Activated naive CD4-positive, alpha-beta T cell treated with anti-CD3 and anti-CD28 coated beads, Interleukin-2, amount 50 U/mL, for 24 hours (primary cell): ENCODE measurements at regions not wholly inside any gene's neighbourhood (a gene's known extent, or its start where the extent isn't known, plus 50 kb on each side); places are given as distances from the start of the nearest gene placed in this dataset.

Experiments
- H3K27ac Mint-ChIP-seq: one replicate; pipeline ENCODE4 v1.8.0; 2021; ENCODE audit warnings: mild to moderate bottlenecking, mixed read lengths
- H3K27me3 Mint-ChIP-seq: one replicate; pipeline ENCODE4 v1.8.0; 2021; ENCODE audit warnings: mixed read lengths
- H3K36me3 Mint-ChIP-seq: one replicate; pipeline ENCODE4 v1.8.0; 2021; ENCODE audit warnings: mixed read lengths
- H3K4me1 Mint-ChIP-seq: one replicate; pipeline ENCODE4 v1.8.0; 2021; ENCODE audit warnings: mixed read lengths
- H3K4me3 Mint-ChIP-seq: one replicate; pipeline ENCODE4 v1.8.0; 2021; ENCODE audit warnings: mild to moderate bottlenecking, mixed read lengths
- H3K9me3 Mint-ChIP-seq: one replicate; pipeline ENCODE4 v1.8.0; 2021; ENCODE audit warnings: mixed read lengths

DNA sequence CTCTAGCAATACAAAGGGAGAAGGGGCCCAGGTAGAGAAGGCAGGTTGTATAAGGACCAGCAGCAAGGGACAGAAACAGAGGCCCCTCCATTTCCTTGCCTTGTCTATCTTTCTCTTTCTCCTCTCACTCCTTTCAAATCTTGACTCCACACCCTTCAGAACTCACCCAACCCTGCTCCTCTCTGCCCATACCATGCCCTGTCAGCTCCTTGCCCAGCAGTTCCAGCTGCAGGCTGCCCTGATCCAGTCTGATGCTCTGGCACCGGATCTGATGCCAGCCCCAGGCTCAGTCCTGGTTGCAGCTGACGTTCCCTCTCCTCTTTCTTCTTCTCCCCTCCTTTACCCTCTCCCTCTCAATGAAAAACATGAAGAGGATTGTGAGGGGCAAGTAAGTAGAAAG is 291.2 kb downstream of the FBXW7 start:
- Mint-ChIP-seq H3K27me3 (no peaks in the 10 kb centered on the region), H3K36me3 (no peaks in the 10 kb centered on the region), H3K9me3 (no peaks in the 10 kb centered on the region), H3K27ac (peak overlapping the region; percentile 23), H3K4me3 (no peak overlapping the region), H3K4me1 (peaks cover 42% of the 10 kb centered on the region)

DNA sequence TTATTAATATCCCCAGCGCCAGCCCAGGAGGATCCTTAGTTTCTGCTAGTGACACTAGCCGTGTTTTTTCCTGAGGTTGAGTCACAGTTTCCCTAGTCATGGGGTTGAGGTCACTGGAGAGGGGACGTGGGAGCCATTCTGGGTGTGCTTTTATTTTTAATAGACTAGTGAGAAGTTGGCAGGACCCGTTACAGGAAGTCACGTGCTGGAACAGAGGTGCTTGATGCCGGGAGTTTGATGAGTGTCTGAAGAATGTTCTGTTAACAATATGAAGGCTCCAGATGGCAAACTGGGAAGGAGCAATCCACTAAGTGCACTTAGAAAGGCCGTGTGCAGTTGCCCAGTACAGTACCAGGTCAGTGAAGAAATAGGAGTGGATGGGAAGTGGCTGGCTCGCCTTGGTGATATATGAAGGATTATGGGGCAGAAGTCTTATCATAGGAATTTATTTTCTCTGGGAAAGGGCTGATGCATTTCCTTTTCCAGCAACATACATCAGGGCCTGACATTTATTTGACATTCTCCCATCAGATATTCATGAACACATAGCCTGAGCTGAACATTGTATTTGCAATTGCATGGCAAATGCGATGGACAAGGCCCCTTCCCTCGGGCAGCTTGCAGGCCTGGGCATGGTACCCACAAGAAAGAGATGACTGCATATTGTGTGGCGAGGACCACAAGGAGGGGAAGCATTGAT is 291.8 kb downstream of the FBXW7 start:
- H3K27me3 Mint-ChIP-seq = no peaks in the 10 kb centered on the region
- H3K9me3 Mint-ChIP-seq = no peaks in the 10 kb centered on the region
- peak overlapping the region; percentile 31 for H3K27ac Mint-ChIP-seq
- H3K4me3 Mint-ChIP-seq = no peak overlapping the region
- H3K4me1 Mint-ChIP-seq = peaks cover 42% of the 10 kb centered on the region
- H3K36me3 Mint-ChIP-seq = no peaks in the 10 kb centered on the region

DNA sequence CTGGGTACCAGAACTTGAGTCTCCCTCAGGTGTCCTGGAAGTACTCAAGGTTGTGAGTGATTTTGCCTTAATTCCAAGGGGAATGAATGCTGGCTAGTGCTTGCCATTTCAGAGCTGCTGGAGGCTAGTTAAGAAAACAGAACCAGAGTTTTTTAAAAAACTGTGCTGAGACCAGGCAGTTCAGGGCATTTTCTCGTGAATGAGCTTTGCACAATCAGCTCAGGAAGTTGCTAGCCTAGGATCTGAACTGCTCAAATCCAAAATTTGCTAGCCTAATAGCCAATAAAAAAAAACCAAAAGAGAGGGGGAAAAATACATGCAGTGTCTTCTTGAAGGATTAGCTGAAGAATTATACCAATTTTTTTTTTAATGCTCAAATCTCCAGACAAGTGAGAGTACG is 292.7 kb downstream of the FBXW7 start:
- Mint-ChIP-seq H3K9me3 (no peaks in the 10 kb centered on the region), H3K27me3 (no peaks in the 10 kb centered on the region), H3K27ac (peak overlapping the region; percentile 31), H3K36me3 (no peaks in the 10 kb centered on the region), H3K4me3 (no peak overlapping the region), H3K4me1 (peaks cover 42% of the 10 kb centered on the region)

DNA sequence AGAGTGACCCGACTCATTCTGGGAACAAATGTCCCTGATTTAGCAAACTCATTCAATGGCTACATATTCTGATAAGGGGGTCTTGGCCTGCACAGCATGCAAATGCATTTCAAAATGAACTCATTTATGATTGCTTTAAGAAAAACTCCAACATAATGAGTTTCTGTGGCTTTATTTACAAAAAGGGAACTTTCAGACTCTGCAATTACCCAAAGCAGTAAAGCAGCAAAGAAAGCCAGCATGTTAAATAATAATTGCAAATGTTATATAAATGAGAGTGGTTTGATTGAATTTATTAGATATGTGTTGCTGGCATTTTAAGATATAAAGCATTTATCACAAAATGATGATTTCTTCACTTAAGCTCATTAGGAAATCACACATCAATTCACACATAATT is 295.7 kb downstream of the FBXW7 start:
- Mint-ChIP-seq H3K4me1 (peaks cover 21% of the 10 kb centered on the region), H3K9me3 (no peaks in the 10 kb centered on the region), H3K27ac (no peak overlapping the region), H3K4me3 (no peak overlapping the region), H3K27me3 (no peaks in the 10 kb centered on the region), H3K36me3 (peaks cover 2% of the 10 kb centered on the region)

- no peak overlapping the region for H3K4me3 Mint-ChIP-seq
- no peak overlapping the region for H3K27ac Mint-ChIP-seq
- H3K36me3 Mint-ChIP-seq = peaks cover 2% of the 10 kb centered on the region
Observed at GRCh38 chr4:152239216-152239615, 296.7 kb downstream of the FBXW7 start.

DNA sequence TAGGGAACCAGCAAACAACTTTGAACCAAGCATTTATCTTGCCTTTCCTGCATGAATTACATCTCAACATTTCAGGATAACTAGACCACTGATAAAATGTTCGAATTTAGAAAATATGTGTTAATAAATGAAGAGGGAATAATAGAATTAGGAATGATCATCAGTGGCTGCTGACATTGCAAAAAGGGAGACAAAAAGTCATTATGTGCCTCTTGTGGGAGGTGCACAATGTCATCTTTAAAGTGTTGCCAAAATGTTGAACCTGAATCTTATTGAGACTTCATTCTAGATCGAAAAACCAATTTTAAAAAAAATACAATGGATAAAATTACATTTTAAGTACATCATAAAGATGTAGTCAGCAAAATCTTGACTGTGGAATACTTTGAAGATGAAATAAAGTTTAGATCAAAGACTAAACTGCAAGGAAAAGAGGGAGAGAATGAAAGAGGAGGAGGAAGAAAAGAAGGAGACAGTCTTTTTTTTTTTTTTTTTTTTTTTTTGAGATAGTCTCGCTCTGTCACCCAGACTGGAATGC is 299.3 kb downstream of the FBXW7 start:
- Mint-ChIP-seq H3K4me1 (no peaks in the 10 kb centered on the region), H3K4me3 (no peak overlapping the region), H3K27me3 (no peaks in the 10 kb centered on the region), H3K9me3 (no peaks in the 10 kb centered on the region), H3K27ac (no peak overlapping the region), H3K36me3 (peaks cover 2% of the 10 kb centered on the region)

More at GRCh38 chr4:152239216-152239615, 296.7 kb downstream of the FBXW7 start:
- Mint-ChIP-seq H3K27me3 (no peaks in the 10 kb centered on the region), H3K9me3 (no peaks in the 10 kb centered on the region), H3K4me1 (peaks cover 14% of the 10 kb centered on the region)

GRCh38 chr4:152235718-152236117 is 300.2 kb downstream of the FBXW7 start:
- H3K27ac Mint-ChIP-seq = no peak overlapping the region
- H3K4me3 Mint-ChIP-seq = no peak overlapping the region
- no peaks in the 10 kb centered on the region for H3K9me3 Mint-ChIP-seq
- peaks cover 2% of the 10 kb centered on the region for H3K36me3 Mint-ChIP-seq
- no peaks in the 10 kb centered on the region for H3K4me1 Mint-ChIP-seq
- no peaks in the 10 kb centered on the region for H3K27me3 Mint-ChIP-seq

- Mint-ChIP-seq H3K27me3 (no peaks in the 10 kb centered on the region), H3K27ac (no peak overlapping the region), H3K36me3 (peaks cover 2% of the 10 kb centered on the region), H3K4me3 (no peak overlapping the region), H3K4me1 (no peaks in the 10 kb centered on the region), H3K9me3 (no peaks in the 10 kb centered on the region)
Observed at GRCh38 chr4:152234571-152234970, 301.3 kb downstream of the FBXW7 start.

DNA sequence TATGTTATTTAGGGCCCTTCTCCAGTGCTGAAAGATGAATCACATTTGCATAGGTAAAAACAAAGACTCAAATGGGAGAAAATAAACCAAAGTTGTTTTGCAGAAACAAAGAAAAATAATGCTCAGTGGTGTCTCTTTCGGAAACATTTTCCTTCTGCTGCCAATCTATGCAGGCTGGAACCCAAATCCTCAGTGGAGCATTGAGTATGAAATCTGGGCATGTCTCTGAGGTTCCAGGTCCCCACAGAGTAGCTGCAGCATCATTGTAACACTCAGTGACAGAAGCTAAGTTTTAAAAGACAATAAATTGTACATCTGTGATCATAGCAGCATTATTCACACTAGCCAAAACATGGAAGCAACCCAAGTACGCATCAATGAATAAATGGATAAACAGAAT is 303.6 kb downstream of the FBXW7 start:
- Mint-ChIP-seq H3K4me3 (no peak overlapping the region), H3K27me3 (no peaks in the 10 kb centered on the region), H3K27ac (no peak overlapping the region), H3K9me3 (no peaks in the 10 kb centered on the region), H3K4me1 (no peaks in the 10 kb centered on the region), H3K36me3 (peaks cover 2% of the 10 kb centered on the region)

DNA sequence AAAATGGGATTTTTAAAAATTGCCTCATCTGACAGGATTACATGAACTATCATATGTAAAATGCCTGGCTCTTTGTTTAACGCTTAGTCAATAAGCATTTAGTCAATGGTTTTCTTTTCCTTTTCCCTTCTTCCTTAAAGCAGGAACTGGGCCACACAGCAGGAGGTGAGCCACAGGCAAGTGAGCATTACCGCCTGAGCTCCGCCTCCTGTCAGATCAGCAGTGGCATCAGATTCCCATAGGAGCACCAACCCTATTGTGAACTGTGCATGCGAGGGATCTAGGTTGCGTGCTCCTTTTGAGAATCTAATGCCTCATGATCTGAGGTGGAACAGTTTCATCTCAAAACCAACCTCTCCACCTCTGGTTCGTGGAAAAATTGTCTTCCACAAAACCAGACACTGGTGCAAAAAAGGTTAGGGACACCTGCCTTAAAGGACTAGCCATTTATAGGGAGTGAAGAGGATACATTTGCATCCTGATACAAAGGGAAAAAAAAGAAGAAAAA is 306.1 kb downstream of the FBXW7 start:
- H3K27me3 Mint-ChIP-seq = no peaks in the 10 kb centered on the region
- H3K9me3 Mint-ChIP-seq = no peaks in the 10 kb centered on the region
- no peak overlapping the region for H3K27ac Mint-ChIP-seq
- H3K4me3 Mint-ChIP-seq = no peak overlapping the region
- H3K36me3 Mint-ChIP-seq = no peaks in the 10 kb centered on the region
- H3K4me1 Mint-ChIP-seq = no peaks in the 10 kb centered on the region

DNA sequence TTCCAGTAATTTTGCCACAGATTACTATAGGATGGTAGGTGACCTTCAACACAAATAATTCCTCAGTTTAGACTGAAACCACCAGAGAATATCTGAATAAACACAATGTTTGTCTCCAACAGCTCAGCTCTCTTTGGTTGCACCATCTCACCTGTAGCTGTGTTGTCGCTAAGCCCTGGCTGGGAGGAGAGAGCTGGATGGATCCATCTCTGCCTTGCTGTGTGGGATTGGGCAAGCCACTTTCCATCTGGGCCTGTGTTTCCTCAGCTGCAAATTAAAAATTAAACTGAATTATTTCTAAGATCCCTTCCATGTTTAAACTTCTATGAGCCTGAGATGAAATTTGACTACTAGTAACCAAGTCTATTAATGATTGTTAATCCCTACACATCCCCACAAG is 310.2 kb downstream of the FBXW7 start:
- H3K36me3 Mint-ChIP-seq = no peaks in the 10 kb centered on the region
- no peak overlapping the region for H3K27ac Mint-ChIP-seq
- H3K9me3 Mint-ChIP-seq = no peaks in the 10 kb centered on the region
- no peak overlapping the region for H3K4me3 Mint-ChIP-seq
- H3K27me3 Mint-ChIP-seq = no peaks in the 10 kb centered on the region
- H3K4me1 Mint-ChIP-seq = peaks cover 18% of the 10 kb centered on the region

- Mint-ChIP-seq H3K27me3 (no peaks in the 10 kb centered on the region), H3K4me1 (peaks cover 24% of the 10 kb centered on the region), H3K27ac (no peak overlapping the region), H3K36me3 (no peaks in the 10 kb centered on the region), H3K9me3 (no peaks in the 10 kb centered on the region), H3K4me3 (no peak overlapping the region)
Observed at GRCh38 chr4:152224721-152225420, 311.0 kb downstream of the FBXW7 start.

DNA sequence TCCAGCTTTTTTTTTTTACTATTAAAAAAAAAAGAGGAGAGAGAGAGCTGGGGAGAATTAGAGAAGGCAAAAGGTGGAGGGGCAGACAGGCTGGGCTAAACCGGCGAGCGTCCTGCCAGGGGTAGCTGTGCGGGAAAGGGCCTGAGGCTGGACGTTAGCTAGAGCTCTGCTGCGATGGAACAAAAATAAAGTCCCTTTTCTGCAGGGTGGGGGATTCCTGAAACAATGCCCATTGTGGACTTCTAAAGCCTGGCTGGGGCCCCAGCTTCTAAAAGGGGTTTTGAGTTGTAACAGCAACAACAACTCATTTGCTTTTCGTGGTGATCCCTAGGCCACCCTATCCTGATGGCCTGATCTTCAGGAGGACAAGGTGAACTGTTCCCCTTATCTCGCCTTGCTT is 311.7 kb downstream of the FBXW7 start:
- no peaks in the 10 kb centered on the region for H3K36me3 Mint-ChIP-seq
- H3K27me3 Mint-ChIP-seq = no peaks in the 10 kb centered on the region
- peaks cover 25% of the 10 kb centered on the region for H3K4me1 Mint-ChIP-seq
- H3K4me3 Mint-ChIP-seq = no peak overlapping the region
- no peaks in the 10 kb centered on the region for H3K9me3 Mint-ChIP-seq
- no peak overlapping the region for H3K27ac Mint-ChIP-seq

DNA sequence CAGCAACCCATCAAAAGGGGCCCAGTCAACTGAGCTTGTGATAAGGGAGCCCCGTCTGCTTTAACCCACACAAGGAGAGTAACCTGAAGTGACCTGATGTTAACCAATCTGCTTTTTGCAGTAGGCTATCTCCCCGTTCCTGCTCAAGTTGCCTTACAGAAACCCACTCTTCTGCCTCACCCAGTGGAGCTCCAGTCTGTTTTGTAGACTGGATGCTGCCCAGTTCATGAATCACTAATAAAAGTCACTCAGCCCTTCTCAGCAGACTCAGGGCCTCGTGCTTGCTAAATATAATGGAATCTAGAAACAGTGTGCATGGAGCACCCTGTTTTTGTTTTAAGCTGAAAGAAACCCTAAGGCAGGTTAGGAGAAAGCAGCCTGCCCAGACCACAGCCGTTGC is 312.3 kb downstream of the FBXW7 start:
- no peaks in the 10 kb centered on the region for H3K36me3 Mint-ChIP-seq
- H3K27me3 Mint-ChIP-seq = no peaks in the 10 kb centered on the region
- no peaks in the 10 kb centered on the region for H3K9me3 Mint-ChIP-seq
- H3K27ac Mint-ChIP-seq = no peak overlapping the region
- no peak overlapping the region for H3K4me3 Mint-ChIP-seq
- peaks cover 31% of the 10 kb centered on the region for H3K4me1 Mint-ChIP-seq

DNA sequence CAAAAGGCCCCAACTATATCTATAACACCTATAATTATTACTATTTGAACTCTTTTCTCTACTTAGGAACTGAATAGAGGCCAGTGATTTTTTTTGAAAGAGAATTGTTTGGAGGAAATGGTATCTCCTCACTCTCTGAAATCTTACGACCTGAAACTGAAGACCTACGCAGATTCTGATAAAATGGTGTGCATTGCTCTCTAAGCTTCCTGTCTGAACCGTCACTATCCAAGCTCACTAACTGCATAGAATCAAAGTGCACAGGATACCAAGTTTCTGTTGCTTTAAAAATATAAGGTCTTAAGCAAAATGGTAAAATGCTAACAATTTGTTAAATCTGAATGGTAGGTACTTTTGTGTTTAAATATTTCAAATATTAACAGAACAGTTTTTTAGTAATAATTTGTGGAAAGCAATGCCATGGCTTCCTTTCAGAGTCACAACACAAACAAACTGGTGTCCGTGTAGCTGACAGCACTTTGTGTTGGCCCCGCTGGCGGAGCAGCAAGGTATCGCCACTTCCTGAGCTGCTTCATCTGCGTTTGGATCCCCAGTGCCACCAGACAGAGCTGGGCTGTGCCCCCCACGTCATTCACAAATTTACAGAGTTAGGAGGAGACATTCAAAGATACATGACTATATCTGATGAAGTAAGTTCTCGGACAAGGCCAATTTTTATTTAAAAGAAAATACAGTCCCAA is 313.9 kb downstream of the FBXW7 start:
- Mint-ChIP-seq H3K27me3 (no peaks in the 10 kb centered on the region), H3K27ac (peak overlapping the region; percentile 23), H3K9me3 (no peaks in the 10 kb centered on the region), H3K4me3 (peak overlapping the region; percentile 30), H3K4me1 (peaks cover 35% of the 10 kb centered on the region), H3K36me3 (no peaks in the 10 kb centered on the region)

- Mint-ChIP-seq H3K27me3 (no peaks in the 10 kb centered on the region), H3K36me3 (peaks cover 3% of the 10 kb centered on the region), H3K4me3 (no peak overlapping the region), H3K9me3 (peaks cover 6% of the 10 kb centered on the region), H3K4me1 (peaks cover 35% of the 10 kb centered on the region), H3K27ac (no peak overlapping the region)
Observed at GRCh38 chr4:152220201-152220666, 315.7 kb downstream of the FBXW7 start.
